ENCODE measurements at regions not wholly inside any gene's neighbourhood (a gene's known extent, or its start where the extent isn't known, plus 50 kb on each side); places are given as distances from the start of the nearest gene placed in this dataset.
"Not testable (repeated sequence)": the region's sequence is repeated elsewhere in the genome, so short reads cannot be mapped to it uniquely, and the experiment has no call there.

DNA sequence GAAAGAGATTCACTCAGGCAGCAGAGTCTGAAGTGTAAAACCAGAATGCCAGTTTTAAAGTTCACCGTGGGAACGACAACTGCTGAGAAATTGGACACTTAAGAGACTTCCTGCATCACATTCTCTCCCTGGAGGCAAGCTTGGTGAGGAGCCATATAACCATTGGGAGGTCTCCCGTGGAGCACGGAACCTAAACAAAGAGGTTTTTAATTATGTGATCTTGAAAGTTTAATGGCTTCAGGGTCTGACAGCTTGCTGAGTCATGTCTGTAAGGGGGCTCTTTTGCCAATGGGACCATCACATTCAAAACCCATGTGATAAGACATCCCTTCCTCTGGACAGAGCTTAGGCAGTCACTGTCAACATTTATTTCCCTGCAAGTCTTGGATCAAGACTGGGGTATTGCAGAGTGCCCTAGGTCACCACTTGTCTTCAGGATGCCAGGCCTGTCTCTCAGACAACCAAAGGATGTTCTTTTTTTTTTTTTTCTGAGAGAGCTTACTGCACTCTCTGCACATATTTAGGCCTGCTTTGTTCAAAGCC lies 674.4 kb downstream of the TYW1 start:
- no peak overlapping the region for H3K4me2 ChIP-seq (ENCODE audit: low read length)
- H3K27me3 ChIP-seq (ENCODE audit: control insufficient read depth, insufficient read depth, low read length): no peaks in the 10 kb centered on the region
- H3K4me3 ChIP-seq (ENCODE audit: low read length): no peak overlapping the region
- H3K9ac ChIP-seq (ENCODE audit: low read depth, low read length): no peak overlapping the region
- H3K4me1 ChIP-seq (ENCODE audit: control insufficient read depth, insufficient read depth, low read length): no peaks in the 10 kb centered on the region
- no peaks in the 10 kb centered on the region for H3K36me3 ChIP-seq (ENCODE audit: insufficient read depth, low read length)
- peaks cover 11% of the 10 kb centered on the region for H3K9me3 ChIP-seq (replicated peaks; ENCODE audit: low read length)

GRCh38 chr7:67673861-67674260 lies 677.2 kb downstream of the TYW1 start:
- Histone ChIP-seq H3K4me3 (ENCODE audit: low read length) (no peak overlapping the region), H3K4me2 (ENCODE audit: low read length) (no peak overlapping the region), H3K27me3 (ENCODE audit: control insufficient read depth, insufficient read depth, low read length) (no peaks in the 10 kb centered on the region), H3K9me3 (replicated peaks; ENCODE audit: low read length) (peaks cover 18% of the 10 kb centered on the region), H3K36me3 (ENCODE audit: insufficient read depth, low read length) (no peaks in the 10 kb centered on the region), H3K9ac (ENCODE audit: low read depth, low read length) (no peak overlapping the region), H3K4me1 (ENCODE audit: control insufficient read depth, insufficient read depth, low read length) (no peaks in the 10 kb centered on the region)

DNA sequence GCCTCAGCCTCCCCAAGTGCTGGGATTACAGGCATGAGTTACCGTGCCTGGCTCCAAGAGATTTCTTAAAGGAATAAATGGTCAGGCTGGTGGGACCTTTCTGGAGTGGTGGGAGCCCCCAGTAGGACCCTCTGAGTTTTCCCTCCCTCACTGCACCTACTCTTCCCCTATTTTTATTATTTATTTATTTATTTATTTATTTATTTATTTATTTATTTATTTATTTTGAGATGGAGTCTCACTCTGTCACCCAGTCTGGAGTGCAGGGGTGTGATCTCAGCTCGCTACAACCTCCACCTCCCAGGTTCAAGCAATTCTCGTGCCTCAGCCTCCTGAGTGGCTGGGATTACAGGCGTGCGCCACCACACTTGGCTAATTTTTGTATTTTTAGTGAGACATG lies 678.2 kb downstream of the TYW1 start:
- H3K4me2 ChIP-seq (ENCODE audit: low read length); H3K36me3 ChIP-seq (ENCODE audit: insufficient read depth, low read length); H3K9ac ChIP-seq (ENCODE audit: low read depth, low read length); H3K4me3 ChIP-seq (ENCODE audit: low read length); H3K4me1 ChIP-seq (ENCODE audit: control insufficient read depth, insufficient read depth, low read length); H3K27me3 ChIP-seq (ENCODE audit: control insufficient read depth, insufficient read depth, low read length): not testable (repeated sequence)
- peaks cover 18% of the 10 kb centered on the region for H3K9me3 ChIP-seq (replicated peaks; ENCODE audit: low read length)

GRCh38 chr7:67675971-67676370 lies 679.3 kb downstream of the TYW1 start:
- Histone ChIP-seq H3K4me2 (ENCODE audit: low read length) (no peak overlapping the region), H3K9me3 (replicated peaks; ENCODE audit: low read length) (peaks cover 18% of the 10 kb centered on the region), H3K27me3 (ENCODE audit: control insufficient read depth, insufficient read depth, low read length) (no peaks in the 10 kb centered on the region), H3K4me1 (ENCODE audit: control insufficient read depth, insufficient read depth, low read length) (no peaks in the 10 kb centered on the region), H3K9ac (ENCODE audit: low read depth, low read length) (no peak overlapping the region), H3K36me3 (ENCODE audit: insufficient read depth, low read length) (no peaks in the 10 kb centered on the region), H3K4me3 (ENCODE audit: low read length) (no peak overlapping the region)

DNA sequence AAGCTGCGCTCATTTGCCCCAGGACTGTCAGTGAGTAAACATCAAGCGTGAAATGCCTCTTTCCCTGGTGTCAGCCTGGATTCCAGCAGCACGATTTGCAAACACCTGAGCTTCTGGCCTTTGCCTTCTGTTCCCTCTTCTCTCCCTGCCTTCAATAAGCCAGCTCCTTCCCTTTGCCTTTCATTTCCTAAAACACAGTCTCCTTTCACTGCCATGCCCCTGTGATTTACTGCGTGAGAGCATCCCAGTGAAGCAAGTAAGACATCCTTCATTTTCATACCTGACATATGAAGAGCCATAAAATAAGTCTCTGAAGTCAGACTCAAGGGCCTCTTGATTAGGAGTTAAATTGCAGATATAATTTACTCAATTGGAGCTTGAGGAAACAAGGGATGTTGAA lies 681.8 kb downstream of the TYW1 start:
- Histone ChIP-seq H3K4me3 (ENCODE audit: low read length) (no peak overlapping the region), H3K4me1 (ENCODE audit: control insufficient read depth, insufficient read depth, low read length) (no peaks in the 10 kb centered on the region), H3K4me2 (ENCODE audit: low read length) (no peak overlapping the region), H3K9me3 (replicated peaks; ENCODE audit: low read length) (peaks cover 22% of the 10 kb centered on the region), H3K36me3 (ENCODE audit: insufficient read depth, low read length) (no peaks in the 10 kb centered on the region), H3K9ac (ENCODE audit: low read depth, low read length) (no peak overlapping the region), H3K27me3 (ENCODE audit: control insufficient read depth, insufficient read depth, low read length) (no peaks in the 10 kb centered on the region)

GRCh38 chr7:67683628-67684027 lies 687.0 kb downstream of the TYW1 start:
- no peaks in the 10 kb centered on the region for H3K27me3 ChIP-seq (ENCODE audit: control insufficient read depth, insufficient read depth, low read length)
- no peak overlapping the region for H3K4me2 ChIP-seq (ENCODE audit: low read length)
- H3K9ac ChIP-seq (ENCODE audit: low read depth, low read length): no peak overlapping the region
- H3K4me3 ChIP-seq (ENCODE audit: low read length): no peak overlapping the region
- H3K9me3 ChIP-seq (replicated peaks; ENCODE audit: low read length): peaks cover 5% of the 10 kb centered on the region
- no peaks in the 10 kb centered on the region for H3K36me3 ChIP-seq (ENCODE audit: insufficient read depth, low read length)
- no peaks in the 10 kb centered on the region for H3K4me1 ChIP-seq (ENCODE audit: control insufficient read depth, insufficient read depth, low read length)

GRCh38 chr7:67690700-67691099 lies 694.1 kb downstream of the TYW1 start:
- Histone ChIP-seq H3K9me3 (replicated peaks; ENCODE audit: low read length) (peaks cover 11% of the 10 kb centered on the region), H3K4me3 (ENCODE audit: low read length) (no peak overlapping the region), H3K27me3 (ENCODE audit: control insufficient read depth, insufficient read depth, low read length) (no peaks in the 10 kb centered on the region), H3K9ac (ENCODE audit: low read depth, low read length) (no peak overlapping the region), H3K4me1 (ENCODE audit: control insufficient read depth, insufficient read depth, low read length) (no peaks in the 10 kb centered on the region), H3K4me2 (ENCODE audit: low read length) (no peak overlapping the region), H3K36me3 (ENCODE audit: insufficient read depth, low read length) (no peaks in the 10 kb centered on the region)

GRCh38 chr7:67692425-67692824 lies 695.8 kb downstream of the TYW1 start:
- no peak overlapping the region for H3K9ac ChIP-seq (ENCODE audit: low read depth, low read length)
- H3K4me3 ChIP-seq (ENCODE audit: low read length): no peak overlapping the region
- no peaks in the 10 kb centered on the region for H3K36me3 ChIP-seq (ENCODE audit: insufficient read depth, low read length)
- no peaks in the 10 kb centered on the region for H3K27me3 ChIP-seq (ENCODE audit: control insufficient read depth, insufficient read depth, low read length)
- H3K4me1 ChIP-seq (ENCODE audit: control insufficient read depth, insufficient read depth, low read length): no peaks in the 10 kb centered on the region
- no peak overlapping the region for H3K4me2 ChIP-seq (ENCODE audit: low read length)
- H3K9me3 ChIP-seq (replicated peaks; ENCODE audit: low read length): peaks cover 11% of the 10 kb centered on the region

DNA sequence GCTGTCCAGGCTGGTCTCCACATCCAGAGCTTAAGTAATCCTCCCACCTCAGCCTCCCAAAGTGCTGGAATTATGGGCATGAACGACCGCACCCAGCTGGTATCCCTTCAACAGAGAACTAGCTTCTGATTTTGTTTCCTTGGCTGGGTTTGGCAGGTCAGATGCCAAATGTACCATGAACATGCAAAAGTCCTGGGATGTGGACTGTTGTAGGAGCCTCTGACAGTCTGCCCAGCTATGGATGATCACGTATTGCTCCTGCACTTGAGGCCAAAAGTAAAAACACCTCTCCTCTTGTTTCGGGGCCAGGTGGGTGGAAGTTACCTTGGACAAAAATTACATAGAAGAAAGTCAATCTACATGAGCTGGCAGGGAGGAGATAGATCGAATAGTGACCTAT lies 699.5 kb downstream of the TYW1 start:
- Histone ChIP-seq H3K4me3 (ENCODE audit: low read length) (no peak overlapping the region), H3K27me3 (ENCODE audit: control insufficient read depth, insufficient read depth, low read length) (no peaks in the 10 kb centered on the region), H3K9me3 (replicated peaks; ENCODE audit: low read length) (peaks cover 11% of the 10 kb centered on the region), H3K36me3 (ENCODE audit: insufficient read depth, low read length) (no peaks in the 10 kb centered on the region), H3K4me1 (ENCODE audit: control insufficient read depth, insufficient read depth, low read length) (no peaks in the 10 kb centered on the region), H3K4me2 (ENCODE audit: low read length) (no peak overlapping the region), H3K9ac (ENCODE audit: low read depth, low read length) (no peak overlapping the region)

- Histone ChIP-seq H3K4me1 (ENCODE audit: control insufficient read depth, insufficient read depth, low read length) (no peaks in the 10 kb centered on the region), H3K4me2 (ENCODE audit: low read length) (no peak overlapping the region), H3K4me3 (ENCODE audit: low read length) (no peak overlapping the region), H3K9me3 (replicated peaks; ENCODE audit: low read length) (peaks cover 5% of the 10 kb centered on the region), H3K9ac (ENCODE audit: low read depth, low read length) (no peak overlapping the region), H3K27me3 (ENCODE audit: control insufficient read depth, insufficient read depth, low read length) (no peaks in the 10 kb centered on the region), H3K36me3 (ENCODE audit: insufficient read depth, low read length) (no peaks in the 10 kb centered on the region)
Measured at GRCh38 chr7:67696878-67697277, 700.2 kb downstream of the TYW1 start.

DNA sequence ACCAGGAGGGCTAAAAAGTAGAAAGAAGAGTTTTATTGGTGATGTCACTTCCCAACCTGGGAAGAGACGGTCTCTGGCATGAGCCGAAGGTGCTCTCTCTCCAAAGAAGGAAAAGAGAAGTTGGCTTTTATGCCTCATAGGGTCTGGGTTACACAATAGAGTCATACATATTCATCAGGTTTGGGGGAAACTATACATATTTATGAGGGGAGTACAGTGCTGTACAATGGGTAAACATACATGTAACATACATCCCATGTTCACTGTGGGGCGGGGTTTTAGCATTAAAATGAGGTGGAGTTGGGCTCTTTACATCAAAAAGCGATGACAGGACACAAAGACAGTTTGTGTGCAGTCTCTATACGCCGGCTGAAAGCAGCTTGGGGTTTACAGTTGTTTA lies 701.7 kb downstream of the TYW1 start:
- H3K27me3 ChIP-seq (ENCODE audit: control insufficient read depth, insufficient read depth, low read length): no peaks in the 10 kb centered on the region
- H3K9ac ChIP-seq (ENCODE audit: low read depth, low read length): no peak overlapping the region
- H3K36me3 ChIP-seq (ENCODE audit: insufficient read depth, low read length): no peaks in the 10 kb centered on the region
- no peak overlapping the region for H3K4me3 ChIP-seq (ENCODE audit: low read length)
- peaks cover 5% of the 10 kb centered on the region for H3K9me3 ChIP-seq (replicated peaks; ENCODE audit: low read length)
- no peak overlapping the region for H3K4me2 ChIP-seq (ENCODE audit: low read length)
- no peaks in the 10 kb centered on the region for H3K4me1 ChIP-seq (ENCODE audit: control insufficient read depth, insufficient read depth, low read length)

DNA sequence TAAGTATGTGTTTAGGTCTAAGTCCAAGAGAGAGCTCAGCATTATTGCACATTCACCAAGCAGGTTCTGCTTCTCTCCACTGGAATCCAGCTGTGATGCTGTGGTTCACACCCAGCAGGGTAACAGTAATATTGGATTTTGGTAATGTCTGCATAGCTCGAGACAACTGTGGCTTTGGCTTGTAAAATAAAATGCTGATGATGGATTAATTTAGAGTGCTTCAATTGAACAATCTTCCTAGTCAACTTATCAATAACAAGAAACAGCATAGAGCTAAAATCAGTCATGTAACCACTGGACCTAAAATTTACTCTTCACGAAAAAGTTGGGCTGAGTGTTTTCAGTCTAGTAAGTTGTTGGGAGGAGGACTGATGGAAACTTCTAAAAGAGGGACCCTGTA lies 709.2 kb downstream of the TYW1 start:
- Histone ChIP-seq H3K36me3 (ENCODE audit: insufficient read depth, low read length) (no peaks in the 10 kb centered on the region), H3K4me1 (ENCODE audit: control insufficient read depth, insufficient read depth, low read length) (no peaks in the 10 kb centered on the region), H3K4me3 (ENCODE audit: low read length) (no peak overlapping the region), H3K9ac (ENCODE audit: low read depth, low read length) (no peak overlapping the region), H3K9me3 (replicated peaks; ENCODE audit: low read length) (peaks cover 10% of the 10 kb centered on the region), H3K4me2 (ENCODE audit: low read length) (no peak overlapping the region), H3K27me3 (ENCODE audit: control insufficient read depth, insufficient read depth, low read length) (no peaks in the 10 kb centered on the region)

Measured in skeletal muscle satellite cell (primary cell).